ENCODE measurements at regions not wholly inside any gene's neighbourhood (a gene's known extent, or its start where the extent isn't known, plus 50 kb on each side); places are given as distances from the start of the nearest gene placed in this dataset.

DNA sequence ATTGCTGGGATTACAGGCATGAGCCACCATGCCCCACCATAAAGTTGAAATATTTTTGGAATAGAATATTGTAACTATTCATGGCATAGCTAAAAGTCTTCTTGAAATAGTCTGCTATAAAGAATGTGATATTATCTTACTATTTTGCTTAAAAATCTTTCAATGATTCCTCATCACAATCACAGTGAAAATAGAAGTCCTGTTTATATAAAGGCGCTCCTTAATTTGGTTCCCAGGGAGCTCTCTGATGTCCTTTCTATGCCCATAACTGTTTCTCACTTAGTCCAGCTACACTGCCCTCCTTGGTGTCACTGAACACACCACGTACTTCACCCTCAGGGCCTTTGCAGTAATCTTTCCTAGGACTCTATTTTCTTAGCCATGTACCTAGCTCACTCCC lies 331.7 kb upstream of the GIMD1 start:
- TF ChIP-seq, protein P1, sequence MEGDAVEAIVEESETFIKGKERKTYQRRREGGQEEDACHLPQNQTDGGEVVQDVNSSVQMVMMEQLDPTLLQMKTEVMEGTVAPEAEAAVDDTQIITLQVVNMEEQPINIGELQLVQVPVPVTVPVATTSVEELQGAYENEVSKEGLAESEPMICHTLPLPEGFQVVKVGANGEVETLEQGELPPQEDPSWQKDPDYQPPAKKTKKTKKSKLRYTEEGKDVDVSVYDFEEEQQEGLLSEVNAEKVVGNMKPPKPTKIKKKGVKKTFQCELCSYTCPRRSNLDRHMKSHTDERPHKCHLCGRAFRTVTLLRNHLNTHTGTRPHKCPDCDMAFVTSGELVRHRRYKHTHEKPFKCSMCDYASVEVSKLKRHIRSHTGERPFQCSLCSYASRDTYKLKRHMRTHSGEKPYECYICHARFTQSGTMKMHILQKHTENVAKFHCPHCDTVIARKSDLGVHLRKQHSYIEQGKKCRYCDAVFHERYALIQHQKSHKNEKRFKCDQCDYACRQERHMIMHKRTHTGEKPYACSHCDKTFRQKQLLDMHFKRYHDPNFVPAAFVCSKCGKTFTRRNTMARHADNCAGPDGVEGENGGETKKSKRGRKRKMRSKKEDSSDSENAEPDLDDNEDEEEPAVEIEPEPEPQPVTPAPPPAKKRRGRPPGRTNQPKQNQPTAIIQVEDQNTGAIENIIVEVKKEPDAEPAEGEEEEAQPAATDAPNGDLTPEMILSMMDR (IDR thresholded peaks at IDR 0.05; ENCODE audit: insufficient read depth, low read length, poor library complexity, severe bottlenecking), result no peak
- TF ChIP-seq EZH2phosphoT487 (conservative IDR thresholded peaks at IDR 0.05; ENCODE audit: low read length), result no peak

Measured in SU-DHL-6 (cell line).